ENCODE measurements at regions not wholly inside any gene's neighbourhood (a gene's known extent, or its start where the extent isn't known, plus 50 kb on each side); places are given as distances from the start of the nearest gene placed in this dataset.
"Not testable (repeated sequence)": the region's sequence is repeated elsewhere in the genome, so short reads cannot be mapped to it uniquely, and the experiment has no call there.

- DNase-seq (ENCODE audit: low read depth in 2 of 2), result no peak
Observed at GRCh38 chr2:82391386-82391785, 2067.7 kb downstream of the SUCLG1 start.

- DNase-seq (ENCODE audit: low read depth in 2 of 2), result no peak
Observed at GRCh38 chr2:82355622-82356021, 2051.1 kb upstream of the LRRTM1 start.

- no peak for DNase-seq (ENCODE audit: low read depth in 2 of 2)
Observed at GRCh38 chr2:82345910-82346309, 2041.4 kb upstream of the LRRTM1 start.

GRCh38 chr2:82344670-82345069 is 2040.1 kb upstream of the LRRTM1 start:
- DNase-seq (ENCODE audit: low read depth in 2 of 2), result peak; percentile 1 to 55

GRCh38 chr2:82342356-82342755 is 2037.8 kb upstream of the LRRTM1 start:
- no peak for DNase-seq (ENCODE audit: low read depth in 2 of 2)

GRCh38 chr2:82340578-82341053 is 2036.1 kb upstream of the LRRTM1 start:
- no peak for DNase-seq (ENCODE audit: low read depth in 2 of 2)

- no peak for DNase-seq (ENCODE audit: low read depth in 2 of 2)
Observed at GRCh38 chr2:82339805-82340204, 2035.3 kb upstream of the LRRTM1 start.

- DNase-seq (ENCODE audit: low read depth in 2 of 2), result no peak
Observed at GRCh38 chr2:82333697-82334096, 2029.1 kb upstream of the LRRTM1 start.

- no peak for DNase-seq (ENCODE audit: low read depth in 2 of 2)
Observed at GRCh38 chr2:82330155-82330554, 2025.6 kb upstream of the LRRTM1 start.

GRCh38 chr2:82326180-82326767 is 2021.7 kb upstream of the LRRTM1 start:
- not testable (repeated sequence) for DNase-seq (ENCODE audit: low read depth in 2 of 2)

- no peak for DNase-seq (ENCODE audit: low read depth in 2 of 2)
Observed at GRCh38 chr2:82320296-82320695, 2015.7 kb upstream of the LRRTM1 start.

GRCh38 chr2:82317012-82317411 is 2012.5 kb upstream of the LRRTM1 start:
- DNase-seq (ENCODE audit: low read depth in 2 of 2), result no peak

- no peak for DNase-seq (ENCODE audit: low read depth in 2 of 2)
Observed at GRCh38 chr2:82316586-82316985, 2012.0 kb upstream of the LRRTM1 start.

GRCh38 chr2:82314836-82315472 is 2010.4 kb upstream of the LRRTM1 start:
- no peak for DNase-seq (ENCODE audit: low read depth in 2 of 2)

GRCh38 chr2:82307511-82307910 is 2003.0 kb upstream of the LRRTM1 start:
- DNase-seq (ENCODE audit: low read depth in 2 of 2), result no peak

- no peak for DNase-seq (ENCODE audit: low read depth in 2 of 2)
Observed at GRCh38 chr2:82301506-82301905, 1997.0 kb upstream of the LRRTM1 start.

GRCh38 chr2:82289446-82289845 is 1984.9 kb upstream of the LRRTM1 start:
- DNase-seq (ENCODE audit: low read depth in 2 of 2), result no peak

GRCh38 chr2:82283075-82283474 is 1978.5 kb upstream of the LRRTM1 start:
- no peak for DNase-seq (ENCODE audit: low read depth in 2 of 2)

- DNase-seq (ENCODE audit: low read depth in 2 of 2), result no peak
Observed at GRCh38 chr2:82282111-82282882, 1977.7 kb upstream of the LRRTM1 start.

- DNase-seq (ENCODE audit: low read depth in 2 of 2), result no peak
Observed at GRCh38 chr2:82279367-82279766, 1974.8 kb upstream of the LRRTM1 start.

GRCh38 chr2:82278416-82278815 is 1973.9 kb upstream of the LRRTM1 start:
- DNase-seq (ENCODE audit: low read depth in 2 of 2), result no peak

GRCh38 chr2:82275599-82275998 is 1971.0 kb upstream of the LRRTM1 start:
- no peak for DNase-seq (ENCODE audit: low read depth in 2 of 2)

GRCh38 chr2:82268446-82268845 is 1963.9 kb upstream of the LRRTM1 start:
- DNase-seq (ENCODE audit: low read depth in 2 of 2), result no peak
